C1 segment of cervical spinal cord (tissue), 14 donors: ENCODE measurements at regions not wholly inside any gene's neighbourhood (a gene's known extent, or its start where the extent isn't known, plus 50 kb on each side); places are given as distances from the start of the nearest gene placed in this dataset.
"Not testable (repeated sequence)": the region's sequence is repeated elsewhere in the genome, so short reads cannot be mapped to it uniquely, and the experiment has no call there.

Experiments used
- DNase-seq, 14 donors: peaks; one replicate each; lab custom pipeline; 2025; lab: John Stamatoyannopoulos, UW

GRCh38 chr5:108531367-108532128 lies 149.7 kb upstream of the FBXL17 start:
- no peak for DNase-seq

DNA sequence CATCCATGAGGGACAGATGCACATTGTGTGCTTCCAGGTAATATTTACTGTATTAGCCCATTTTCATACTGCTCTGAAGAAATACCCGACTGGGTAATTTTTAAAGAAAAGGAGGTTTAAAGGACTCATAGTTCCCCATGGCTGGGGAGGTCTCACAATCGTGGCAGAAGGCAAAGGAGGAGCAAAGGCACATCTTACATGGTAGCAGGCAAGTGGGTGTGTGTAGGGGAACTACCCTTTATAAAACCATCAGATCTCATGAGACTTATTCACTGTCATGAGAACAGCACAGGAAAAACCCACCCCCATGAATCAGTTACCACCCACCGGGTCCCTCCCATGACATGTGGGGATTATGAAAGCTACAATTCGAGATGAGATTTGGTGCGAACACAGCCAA lies 148.8 kb upstream of the FBXL17 start:
- no peak for DNase-seq

DNA sequence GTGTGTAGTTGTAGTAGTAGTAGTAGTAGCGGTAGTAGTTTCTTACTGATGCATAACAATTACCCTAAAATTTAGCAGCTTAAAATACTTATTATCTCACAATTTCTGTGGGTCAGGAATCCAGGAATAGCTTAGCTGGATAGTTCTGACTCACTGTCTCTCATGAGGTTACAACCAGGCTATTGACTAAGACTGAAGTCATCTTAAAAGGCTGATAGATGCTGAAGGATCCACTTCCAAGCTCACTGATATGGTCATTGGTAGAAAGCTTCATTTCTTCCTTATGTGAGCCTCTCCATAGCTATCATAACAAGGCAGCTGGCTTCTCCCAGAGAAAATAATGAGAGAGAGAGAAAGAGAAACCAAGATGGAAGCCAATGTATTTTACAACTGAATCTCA lies 147.5 kb upstream of the FBXL17 start:
- DNase-seq, result no peak

- no peak for DNase-seq
These were observed 146.8 kb upstream of the FBXL17 start for GRCh38 chr5:108528655-108529054.

- DNase-seq, result no peak
These were observed 142.7 kb upstream of the FBXL17 start for GRCh38 chr5:108524564-108524963.

DNA sequence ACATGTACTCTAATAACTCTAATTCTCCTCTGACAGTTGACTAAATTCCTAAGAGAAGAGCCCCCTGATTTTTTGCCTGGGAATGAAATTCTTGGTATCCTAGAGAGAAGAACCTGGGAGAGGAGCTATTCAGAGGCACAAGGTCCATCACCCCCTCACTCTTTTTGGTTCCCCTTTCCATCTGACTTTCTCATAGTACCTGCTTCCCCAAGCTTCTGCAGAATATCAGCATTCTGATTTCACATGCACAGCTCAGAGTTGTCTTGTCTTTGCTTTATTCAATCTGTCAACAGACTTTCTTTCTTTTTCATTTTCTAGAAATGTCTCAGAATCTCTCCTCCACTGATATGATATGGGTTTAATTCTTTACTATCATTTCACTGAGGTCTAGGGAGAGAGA lies 141.5 kb upstream of the FBXL17 start:
- no peak for DNase-seq

DNA sequence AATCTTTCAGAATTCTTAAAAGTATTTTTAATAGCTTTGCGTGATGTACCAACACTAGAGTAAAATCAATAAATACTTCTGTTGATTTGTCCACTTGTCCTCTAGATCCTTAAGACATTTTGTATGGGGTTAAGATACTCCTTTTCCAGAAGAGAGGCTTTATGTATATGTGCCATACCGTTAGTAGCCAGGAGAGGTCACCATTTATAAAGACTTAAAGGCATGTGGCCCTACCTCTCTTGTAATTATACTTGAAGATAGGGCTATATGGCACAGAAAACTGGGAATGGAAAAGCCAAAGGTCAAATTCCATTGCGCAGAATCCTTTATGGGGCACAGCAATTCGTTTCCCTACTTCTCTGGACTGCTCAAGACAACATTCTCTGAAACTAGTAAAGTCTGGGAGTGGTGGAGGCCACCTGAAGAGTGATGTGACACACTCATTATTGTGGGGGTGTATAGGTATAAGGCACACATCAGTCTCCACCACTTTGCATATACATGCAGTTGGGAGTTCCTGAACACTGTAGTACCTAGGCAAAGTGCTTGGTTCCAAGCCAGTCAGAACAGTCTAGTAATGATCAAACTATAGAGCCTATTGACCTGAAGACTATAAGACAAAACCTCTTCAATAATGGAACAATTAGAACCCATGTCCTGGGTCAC lies 140.1 kb upstream of the FBXL17 start:
- DNase-seq, result no peak

DNA sequence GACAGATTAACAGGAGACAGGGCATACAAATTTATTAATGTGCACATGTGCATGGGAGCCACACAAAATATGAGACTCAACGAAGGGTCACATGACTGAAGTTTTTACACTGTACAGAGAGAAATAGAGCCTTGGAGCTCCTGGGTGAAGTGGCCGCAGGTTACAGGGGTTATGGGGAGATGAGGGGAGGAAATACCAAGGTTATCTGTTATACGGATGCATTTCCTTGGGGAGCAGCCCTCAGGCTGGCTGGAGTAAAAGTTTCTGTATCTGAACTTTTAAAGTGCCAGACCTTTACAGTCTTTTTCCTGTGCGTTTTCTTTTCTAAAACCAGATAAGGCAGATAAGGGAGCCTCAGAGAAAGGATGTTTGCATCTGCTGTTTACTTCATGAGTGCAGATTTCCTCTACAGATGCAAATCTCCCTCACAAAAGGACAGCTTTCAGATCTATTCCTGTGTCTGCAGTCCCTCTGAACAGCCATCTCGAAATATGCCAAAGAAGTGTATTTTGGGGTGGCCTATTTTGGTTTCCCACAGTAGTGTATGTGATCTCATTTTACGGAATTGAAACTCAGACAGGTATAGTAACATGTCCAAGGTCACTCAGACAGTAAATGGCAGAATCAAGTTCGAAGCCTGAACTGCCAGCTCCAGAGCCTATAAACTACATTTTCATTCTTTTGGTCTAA lies 139.3 kb upstream of the FBXL17 start:
- no peak for DNase-seq

- DNase-seq, result no peak
These were observed 134.9 kb upstream of the FBXL17 start for GRCh38 chr5:108516785-108517184.

DNA sequence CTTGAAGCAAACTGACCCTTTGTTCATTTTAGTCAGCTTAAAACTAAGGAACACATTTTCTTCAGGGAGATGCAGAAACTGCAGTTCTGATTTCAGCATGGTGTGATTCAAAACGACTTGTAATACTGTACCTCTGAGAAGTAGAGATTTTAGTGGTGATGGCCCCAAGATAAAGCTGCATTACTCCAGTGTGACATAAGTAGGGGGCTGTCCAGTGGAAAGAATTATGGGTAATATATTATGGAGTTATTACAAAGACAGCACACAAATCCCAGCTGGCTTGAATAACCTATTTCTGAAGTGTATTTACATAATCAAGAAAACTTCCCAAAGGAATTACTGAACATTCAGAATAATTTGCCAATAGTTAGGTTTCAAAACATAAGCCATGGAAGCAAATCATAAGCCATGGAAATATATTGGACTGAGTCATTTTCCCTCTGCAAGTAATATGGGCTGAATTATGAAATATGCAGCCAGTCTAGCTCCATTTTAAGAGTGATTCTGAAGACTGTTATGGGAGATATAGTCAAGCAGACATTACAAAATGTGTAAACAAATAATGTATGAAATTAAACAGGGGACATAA lies 133.7 kb upstream of the FBXL17 start:
- DNase-seq, result no peak

GRCh38 chr5:108508979-108509378 lies 127.1 kb upstream of the FBXL17 start:
- no peak for DNase-seq

DNA sequence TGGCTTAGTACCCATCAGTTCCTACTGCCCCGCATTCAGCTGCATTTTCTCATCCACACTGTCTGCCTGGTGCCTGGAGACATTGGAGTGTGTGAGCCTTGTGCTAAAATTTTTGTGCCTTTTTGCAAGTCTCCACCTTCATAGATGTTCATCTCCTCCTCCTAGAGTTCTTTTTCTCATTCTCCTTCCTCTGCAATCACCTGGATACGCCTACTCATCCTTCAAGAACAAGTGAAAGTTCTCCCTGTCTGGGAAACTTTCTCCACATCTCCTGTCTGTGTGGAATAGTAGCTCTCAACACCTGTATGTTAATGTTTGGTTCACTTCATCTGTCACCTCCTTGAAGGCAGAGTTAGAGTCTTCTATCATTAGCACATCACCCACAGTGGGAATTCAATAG lies 125.7 kb upstream of the FBXL17 start:
- DNase-seq, result no peak

DNA sequence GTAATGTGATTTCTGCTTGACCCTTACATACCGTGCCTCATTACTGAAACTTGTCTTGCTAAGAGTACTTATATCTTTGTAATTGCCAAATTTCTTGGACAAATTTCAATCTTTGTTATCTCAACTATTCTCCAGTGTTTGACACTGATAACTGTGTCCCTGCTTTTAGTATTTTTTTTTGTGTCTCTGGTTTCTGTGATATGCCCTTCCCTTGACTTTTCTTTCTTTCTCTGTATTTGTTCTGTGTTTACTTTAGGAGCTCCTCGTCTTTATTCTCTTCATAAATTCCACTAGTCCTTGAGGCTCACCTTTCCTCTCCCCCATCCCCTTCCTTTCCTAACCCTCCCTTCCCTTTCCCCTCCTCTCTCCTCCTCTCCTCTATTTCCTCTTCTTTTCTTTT lies 123.7 kb upstream of the FBXL17 start:
- DNase-seq, result no peak

- DNase-seq, result no peak
These were observed 123.1 kb upstream of the FBXL17 start for GRCh38 chr5:108504974-108505373.

DNA sequence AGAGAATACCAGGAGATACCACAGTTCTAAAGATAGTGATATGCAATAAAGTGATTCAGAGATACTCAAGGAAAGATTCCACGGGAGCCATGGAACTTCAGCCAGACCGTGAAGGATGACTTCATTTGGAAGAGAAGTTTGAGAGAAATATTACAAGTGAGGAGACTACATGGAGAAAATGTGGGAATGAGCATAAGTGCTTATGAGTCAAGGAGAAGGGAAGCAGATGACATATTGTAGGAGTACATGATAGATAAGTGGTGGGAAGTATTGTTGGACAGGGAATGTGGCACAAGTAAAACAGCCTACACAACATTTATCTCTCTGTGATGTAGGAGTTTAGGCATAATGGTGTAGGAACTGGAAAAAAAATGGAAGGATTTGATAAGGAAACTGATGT lies 122.1 kb upstream of the FBXL17 start:
- no peak for DNase-seq

DNA sequence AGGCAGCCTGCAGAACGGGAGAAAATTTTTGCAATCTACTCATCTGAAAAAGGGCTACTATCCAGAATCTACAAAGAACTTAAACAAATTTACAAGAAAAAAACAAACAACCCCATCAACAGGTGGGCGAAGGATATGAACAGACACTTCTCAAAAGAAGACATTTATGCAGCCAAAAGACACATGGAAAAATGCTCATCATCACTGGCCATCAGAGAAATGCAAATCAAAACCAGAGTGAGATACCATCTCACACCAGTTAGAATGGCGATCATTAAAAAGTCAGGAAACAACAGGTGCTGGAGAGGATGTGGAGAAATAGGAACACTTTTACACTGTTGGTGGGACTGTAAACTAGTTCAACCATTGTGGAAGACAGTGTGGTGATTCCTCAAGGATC lies 113.7 kb upstream of the FBXL17 start:
- DNase-seq, result not testable (repeated sequence)

GRCh38 chr5:108487951-108488350 lies 106.1 kb upstream of the FBXL17 start:
- no peak for DNase-seq

- DNase-seq, result no peak
These were observed 102.1 kb upstream of the FBXL17 start for GRCh38 chr5:108484035-108484434.

DNA sequence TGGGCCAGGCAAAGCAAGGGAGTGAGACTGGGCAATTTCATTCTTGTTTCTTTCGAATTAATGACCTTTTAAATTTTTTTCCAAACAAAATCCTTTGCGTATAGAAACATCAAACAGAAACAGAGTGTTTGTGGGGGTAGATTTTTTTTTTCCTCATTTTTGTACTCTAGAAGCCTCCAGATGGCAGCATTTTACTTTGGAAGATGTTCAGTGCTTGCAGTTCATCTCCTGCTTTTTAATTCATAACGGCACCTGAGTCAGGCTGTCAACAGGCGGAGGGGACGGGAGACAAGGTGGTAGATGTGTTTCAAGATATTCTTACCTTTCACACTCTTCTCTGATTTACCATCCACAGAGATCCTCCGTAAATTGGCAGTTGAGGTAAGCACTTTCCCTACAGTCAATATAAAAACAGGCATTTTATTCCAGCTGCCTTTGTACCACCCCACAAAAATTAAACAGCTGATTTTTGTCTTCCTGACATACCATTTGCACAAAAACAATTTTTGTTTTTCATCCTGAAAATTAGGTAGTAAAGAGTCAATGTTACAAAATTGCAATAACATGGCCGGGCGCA lies 99.5 kb upstream of the FBXL17 start:
- peak in 1 of 14 donors; percentile 6 for DNase-seq

- no peak for DNase-seq
These were observed 90.3 kb upstream of the FBXL17 start for GRCh38 chr5:108472237-108472636.

DNA sequence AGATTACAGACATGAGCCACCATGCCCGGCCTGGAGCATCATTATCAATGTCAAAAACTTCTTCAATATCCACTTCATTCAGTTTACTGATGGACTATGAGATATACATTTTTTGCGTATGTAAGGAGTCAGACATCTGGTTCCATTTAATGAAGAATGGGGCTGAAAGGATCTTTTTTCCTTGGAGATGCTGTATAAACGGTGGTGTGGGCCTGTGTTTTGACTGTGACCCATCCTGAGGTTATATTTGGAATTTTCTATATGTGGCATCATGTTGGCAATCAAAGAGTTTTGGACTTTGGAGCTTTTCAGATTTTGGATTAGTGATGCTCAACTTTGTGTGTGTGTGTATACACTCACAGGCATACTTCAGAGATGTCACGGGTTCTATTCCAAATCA lies 85.7 kb upstream of the FBXL17 start:
- no peak for DNase-seq
